ENCODE measurements at regions not wholly inside any gene's neighbourhood (a gene's known extent, or its start where the extent isn't known, plus 50 kb on each side); places are given as distances from the start of the nearest gene placed in this dataset.

GRCh38 chr11:92457250-92457649, 232.6 kb downstream of the FAT3 start:
- Histone ChIP-seq H3K23me2 (ENCODE audit: low read depth, low read length) (no peaks in the 10 kb centered on the region), H3K56ac (replicated peaks; ENCODE audit: insufficient read length, low read depth, low read length) (no peak overlapping the region), H3K9me3 (ENCODE audit: insufficient read depth in 2 of 2, low read depth in 1 of 2, low read length in 1 of 2) (no peaks in the 10 kb centered on the region), H3K23ac (ENCODE audit: insufficient read length) (no peak overlapping the region), H2BK12ac (ENCODE audit: low read depth, low read length) (no peak overlapping the region), H4K91ac (replicated peaks; ENCODE audit: insufficient read length, low read length) (no peak overlapping the region), H2BK15ac (ENCODE audit: low read length) (no peak overlapping the region), H3K79me1 (ENCODE audit: low read depth, low read length) (no peaks in the 10 kb centered on the region), H4K20me1 (replicated peaks in 1 of 2; ENCODE audit: control insufficient read depth in 1 of 2, insufficient read depth in 2 of 2, low read length in 2 of 2) (no peaks in the 10 kb centered on the region), H2BK20ac (ENCODE audit: low read length) (no peak overlapping the region), H3K4me1 (replicated peaks in 1 of 4; ENCODE audit: control insufficient read depth in 3 of 4, insufficient read depth in 4 of 4, low read length in 3 of 4) (no peaks in the 10 kb centered on the region), H3K27ac (ENCODE audit: low read depth, low read length) (no peak overlapping the region), H4K5ac (ENCODE audit: insufficient read length, low read depth, low read length) (no peak overlapping the region), H3K4me3 (ENCODE audit: extremely low read depth in 1 of 4, insufficient read depth in 2 of 4, low read depth in 3 of 4, low read length in 4 of 4) (no peak overlapping the region), H3K9ac (replicated peaks in 1 of 4; ENCODE audit: extremely low read depth in 1 of 4, low read depth in 3 of 4, low read length in 3 of 4) (no peak overlapping the region), H3K14ac (ENCODE audit: insufficient read length) (no peak overlapping the region), H3K36me3 (ENCODE audit: control insufficient read depth in 2 of 4, insufficient read depth in 4 of 4, low read length in 3 of 4) (no peaks in the 10 kb centered on the region), H3K27me3 (replicated peaks in 1 of 4; ENCODE audit: control insufficient read depth in 3 of 4, extremely low read depth in 1 of 4, insufficient read depth in 3 of 4, low read length in 3 of 4) (no peaks in the 10 kb centered on the region), H2BK5ac (ENCODE audit: low read depth, low read length) (no peak overlapping the region), H2AK5ac (ENCODE audit: low read depth, low read length) (no peak overlapping the region), H3K4ac (replicated peaks; ENCODE audit: insufficient read length, low read depth, low read length) (no peak overlapping the region), H3K18ac (ENCODE audit: extremely low read depth, low read length) (no peak overlapping the region), H2BK120ac (replicated peaks; ENCODE audit: low read depth, low read length) (no peak overlapping the region), H3K79me2 (ENCODE audit: control insufficient read depth in 1 of 2, insufficient read depth in 2 of 2, low read length in 2 of 2) (no peaks in the 10 kb centered on the region; a peak in 1 of 4 replicates), H2AFZ (ENCODE audit: low read length) (no peak overlapping the region), H4K8ac (ENCODE audit: extremely low read depth, insufficient read depth, low read length) (no peak overlapping the region), H3K4me2 (ENCODE audit: insufficient read depth in 1 of 2, low read depth in 2 of 2, low read length in 2 of 2) (no peak overlapping the region)
- FAIRE-seq (no peak), DNase-seq (ENCODE audit: low read depth in 1 of 2, low spot score in 2 of 2) (no peak)
- TF ChIP-seq KDM1A (IDR thresholded peaks at IDR 0.05; ENCODE audit: borderline replicate concordance, low read length) (no peak), SUZ12 (IDR thresholded peaks at IDR 0.05; ENCODE audit: low read length) (no peak), ATF2 (IDR thresholded peaks at IDR 0.05; ENCODE audit: low read length) (no peak), TAF7 (optimal IDR thresholded peaks at IDR 0.05; ENCODE audit: borderline replicate concordance, low read depth, low read length) (no peak), CBX8 (IDR thresholded peaks at IDR 0.05; ENCODE audit: borderline replicate concordance, low read depth, low read length) (no peak), TBP (IDR thresholded peaks at IDR 0.05; ENCODE audit: low read depth, low read length) (no peak), ASH2L (IDR thresholded peaks at IDR 0.05; ENCODE audit: low read length) (no peak), SAP30 (IDR thresholded peaks at IDR 0.05; ENCODE audit: insufficient read depth, insufficient replicate concordance, low read length) (no peak), JUN (IDR thresholded peaks at IDR 0.05; ENCODE audit: low read depth, low read length) (no peak), RBBP5 (IDR thresholded peaks at IDR 0.05; ENCODE audit: borderline replicate concordance, low read depth, low read length) (no peak), SIRT6 (IDR thresholded peaks at IDR 0.05; ENCODE audit: low read length) (no peak), POU5F1 (IDR thresholded peaks at IDR 0.05; ENCODE audit: low read depth, low read length) (no peak), SP1 (IDR thresholded peaks at IDR 0.05; ENCODE audit: low read depth, low read length) (no peak)
- CTCF ChIA-PET (ENCODE audit: partially characterized antibody), result interaction anchor here (2.3 kb wide), 1 partner anchor 15 kb away, joined by 6 read pairs; no protein-coding TSS in a partner anchor
- POLR2A ChIA-PET (ENCODE audit: partially characterized antibody), result no interaction called here
- 100% methylated on average over 1 of the region's 1 CpG; no CpG with 5 or more reads in 1 of the 2 experiments for whole genome bisulfite sequencing, 2 experiments (ENCODE audit: extremely low coverage in 1 of 2, insufficient coverage in 1 of 2, insufficient read length in 1 of 2, insufficient replicate concordance in 2 of 2, low coverage in 1 of 2, low lambda C conversion rate in 2 of 2, missing lambda C conversion rate in 1 of 2)
